Brain microvascular endothelial cell (primary cell): ENCODE measurements at regions not wholly inside any gene's neighbourhood (a gene's known extent, or its start where the extent isn't known, plus 50 kb on each side); places are given as distances from the start of the nearest gene placed in this dataset.
A peak's percentile ranks its signal among the peaks of the same experiment; 100 is the strongest.

Experiments used
- DNase-seq: peaks from one replicate; pipeline ENCODE4 v3.0.0-alpha.2; 2020
- H3K27ac ChIP-seq: fragments of 250-450 bp; sonication (Bioruptor Pico); 2 replicates; pipeline ENCODE4 v1.5.1; 2020; ENCODE audit warnings: mild to moderate bottlenecking, moderate library complexity
- H3K27me3 ChIP-seq: fragments of 250-450 bp; sonication (Bioruptor Pico); replicated peaks from 2 replicates; pipeline ENCODE4 v1.5.1; 2020; ENCODE audit warnings: mild to moderate bottlenecking
- H3K36me3 ChIP-seq: fragments of 250-450 bp; sonication (Bioruptor Pico); replicated peaks from 2 replicates; pipeline ENCODE4 v1.5.1; 2020; ENCODE audit warnings: mild to moderate bottlenecking
- H3K4me3 ChIP-seq: 2 replicates; pipeline ENCODE4 v1.5.1; 2011; ENCODE audit warnings: low read depth, mild to moderate bottlenecking, control low read depth, low read length, moderate library complexity
- CTCF ChIP-seq: IDR thresholded peaks from 2 replicates; pipeline ENCODE4 v1.5.1; 2011; ENCODE audit warnings: low read depth, mild to moderate bottlenecking, moderate library complexity, low read length, control low read depth, inconsistent platforms; ENCODE audit errors: missing control alignments
- in situ Hi-C: cut with HindIII; loops from 2 replicates; pipeline ENCODE4 v1.10.0; 2017; ENCODE audit warnings: low sequenced_read_pairs, low pct_ligation_motif_present

- no peak overlapping the region for H3K27ac ChIP-seq
- no peak overlapping the region for H3K4me3 ChIP-seq
- no peaks in the 10 kb centered on the region for H3K36me3 ChIP-seq
- no peak for TF ChIP-seq CTCF
- no peaks in the 10 kb centered on the region for H3K27me3 ChIP-seq
- in situ Hi-C loops: no loop called here
- no peak for DNase-seq
Measured at GRCh38 chr6:139885909-139886308, 511.5 kb upstream of the CITED2 start.

DNA sequence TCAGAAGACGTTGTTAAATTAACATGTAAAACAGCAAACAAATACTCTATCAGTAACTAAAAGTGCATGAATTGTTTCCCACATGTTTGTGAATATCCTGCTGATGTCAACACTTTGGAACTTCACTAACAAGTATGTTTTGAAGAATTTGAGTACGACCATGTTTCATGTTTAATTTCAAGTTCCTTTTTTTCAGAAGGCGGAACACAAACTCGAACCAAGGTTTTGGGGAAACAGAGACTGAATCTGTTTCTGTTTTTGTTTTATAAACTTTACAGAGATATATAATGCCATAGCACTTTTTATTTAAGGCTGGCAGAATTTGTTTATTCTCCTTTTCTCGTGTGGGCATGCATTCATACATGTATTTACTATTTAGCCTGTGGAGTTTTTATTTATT is 509.3 kb upstream of the CITED2 start:
- H3K36me3 ChIP-seq: no peaks in the 10 kb centered on the region
- H3K27ac ChIP-seq: peak overlapping the region; percentile 74
- in situ Hi-C loops: no loop called here
- H3K4me3 ChIP-seq: no peak overlapping the region
- DNase-seq: no peak
- TF ChIP-seq CTCF: no peak
- H3K27me3 ChIP-seq: no peaks in the 10 kb centered on the region

- Histone ChIP-seq H3K27ac (peak overlapping the region; percentile 74), H3K36me3 (no peaks in the 10 kb centered on the region), H3K27me3 (no peaks in the 10 kb centered on the region), H3K4me3 (no peak overlapping the region)
- peak; percentile 38 for DNase-seq
- in situ Hi-C loops: no loop called here
- TF ChIP-seq CTCF: no peak
Measured at GRCh38 chr6:139882977-139883728, 508.7 kb upstream of the CITED2 start.

DNA sequence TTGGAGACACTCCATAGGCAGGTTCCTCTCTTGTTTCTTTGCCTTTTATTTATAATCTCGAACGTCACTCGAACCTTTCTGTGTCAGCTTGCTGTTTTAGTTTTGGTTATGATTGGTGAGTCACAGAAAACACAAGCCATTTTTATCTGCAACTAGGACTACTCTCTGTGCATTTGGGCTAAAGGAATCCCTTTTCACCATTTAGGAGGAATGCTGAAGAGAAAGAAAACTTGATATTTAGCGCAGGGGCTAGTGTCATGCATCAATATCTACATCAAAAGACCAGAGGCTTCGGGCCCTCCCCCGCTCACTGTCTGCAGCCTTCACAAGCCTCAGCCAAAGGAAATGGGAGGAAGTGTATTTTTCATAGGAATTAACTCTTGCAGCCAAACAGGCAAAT is 507.8 kb upstream of the CITED2 start:
- TF ChIP-seq CTCF: no peak
- in situ Hi-C loops: no loop called here
- Histone ChIP-seq H3K36me3 (no peaks in the 10 kb centered on the region), H3K4me3 (peak overlapping the region; percentile 20), H3K27ac (peak overlapping the region; percentile 74), H3K27me3 (no peaks in the 10 kb centered on the region)
- DNase-seq: peak; percentile 63

- Histone ChIP-seq H3K4me3 (no peak overlapping the region), H3K27me3 (no peaks in the 10 kb centered on the region), H3K27ac (peak overlapping the region; percentile 74), H3K36me3 (no peaks in the 10 kb centered on the region)
- DNase-seq: peak; percentile 43
- TF ChIP-seq CTCF: peak; percentile 68
- in situ Hi-C loops: no loop called here
Measured at GRCh38 chr6:139881728-139882211, 507.3 kb upstream of the CITED2 start.

DNA sequence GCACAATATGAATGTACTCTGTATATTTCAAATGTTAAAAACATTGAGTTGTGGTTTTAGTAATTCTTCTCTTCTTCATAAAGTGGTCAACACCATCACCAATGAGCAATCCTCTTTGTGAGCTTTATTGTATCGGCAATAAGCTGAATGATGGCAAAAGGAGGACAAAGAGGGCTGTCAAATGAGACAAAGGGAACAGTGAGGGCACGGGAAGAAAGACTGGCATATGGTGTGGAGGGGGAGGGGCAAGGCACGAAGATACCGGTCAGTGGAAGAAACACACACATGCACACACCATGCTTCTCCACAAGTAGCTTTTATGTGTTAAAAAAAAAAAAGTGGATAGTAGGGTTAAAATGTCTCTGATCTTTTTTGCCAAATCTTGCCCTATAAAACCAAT is 506.8 kb upstream of the CITED2 start:
- H3K4me3 ChIP-seq: no peak overlapping the region
- H3K36me3 ChIP-seq: no peaks in the 10 kb centered on the region
- DNase-seq: no peak
- H3K27ac ChIP-seq: no peak overlapping the region
- no peak for TF ChIP-seq CTCF
- in situ Hi-C loops: no loop called here
- no peaks in the 10 kb centered on the region for H3K27me3 ChIP-seq
